Mesendoderm (in vitro differentiated cells): ENCODE measurements at regions not wholly inside any gene's neighbourhood (a gene's known extent, or its start where the extent isn't known, plus 50 kb on each side); places are given as distances from the start of the nearest gene placed in this dataset.

Experiments
- DNase-seq: peaks from one replicate; pipeline ENCODE4 v3.0.0; 2013
- H2AK5ac ChIP-seq: 2 replicates; pipeline ENCODE4 v1.6.1; 2013; ENCODE audit warnings: low read length, inconsistent platforms
- H2BK120ac ChIP-seq: 2 replicates; pipeline ENCODE4 v1.6.1; 2013; ENCODE audit warnings: low read depth, mild to moderate bottlenecking, low read length, moderate library complexity, mixed read lengths
- H2BK15ac ChIP-seq: replicated peaks from 2 replicates; pipeline ENCODE4 v1.6.1; 2013; ENCODE audit warnings: low read depth, mild to moderate bottlenecking, moderate library complexity
- H2BK5ac ChIP-seq: 2 replicates; pipeline ENCODE4 v1.6.1; 2013; ENCODE audit warnings: low read length, inconsistent platforms
- H3K18ac ChIP-seq: 2 replicates; pipeline ENCODE4 v1.6.1; 2013; ENCODE audit warnings: mild to moderate bottlenecking, low read length, mixed read lengths
- H3K23ac ChIP-seq: one replicate; pipeline ENCODE4 v1.6.1; 2013; ENCODE audit warnings: low read length
- H3K27ac ChIP-seq: 2 replicates; pipeline ENCODE4 v1.5.1; 2013; ENCODE audit warnings: low read depth, mild to moderate bottlenecking, inconsistent platforms, low read length, moderate library complexity
- H3K27me3 ChIP-seq: 2 replicates; pipeline ENCODE4 v1.6.1; 2013; ENCODE audit warnings: low read length, control low read depth, mild to moderate bottlenecking, inconsistent platforms; ENCODE audit not compliant: insufficient read depth, poor library complexity
- H3K36me3 ChIP-seq: 2 replicates; pipeline ENCODE4 v1.6.1; 2013; ENCODE audit warnings: low read length, inconsistent platforms; ENCODE audit not compliant: control insufficient read depth, insufficient read depth
- H3K4ac ChIP-seq: one replicate; pipeline ENCODE4 v1.6.1; 2013; ENCODE audit warnings: low read depth, mild to moderate bottlenecking, low read length, moderate library complexity
- H3K4me1 ChIP-seq: 2 replicates; pipeline ENCODE4 v1.6.1; 2013; ENCODE audit warnings: low read depth, low read length, inconsistent platforms; ENCODE audit not compliant: control insufficient read depth
- H3K4me2 ChIP-seq: 2 replicates; pipeline ENCODE4 v1.6.1; 2013; ENCODE audit warnings: low read length
- H3K4me3 ChIP-seq: 2 replicates; pipeline ENCODE4 v1.5.1; 2013; ENCODE audit warnings: mild to moderate bottlenecking, low read length
- H3K56ac ChIP-seq: one replicate; pipeline ENCODE4 v1.6.1; 2013; ENCODE audit warnings: low read length
- H3K79me1 ChIP-seq: 2 replicates; pipeline ENCODE4 v1.6.1; 2013; ENCODE audit warnings: low read length, inconsistent platforms
- H3K79me2 ChIP-seq: 2 replicates; pipeline ENCODE4 v1.6.1; 2013; ENCODE audit warnings: mild to moderate bottlenecking, low read length; ENCODE audit not compliant: control insufficient read depth, insufficient read depth
- H3K9ac ChIP-seq: 2 replicates; pipeline ENCODE4 v1.6.1; 2013; ENCODE audit warnings: low read length, inconsistent platforms
- H4K5ac ChIP-seq: one replicate; pipeline ENCODE4 v1.6.1; 2013; ENCODE audit warnings: low read length
- H4K8ac ChIP-seq: one replicate; pipeline ENCODE4 v1.6.1; 2013; ENCODE audit warnings: low read depth, mild to moderate bottlenecking, control low read depth, low read length, moderate library complexity
- WGBS: extraction: QIAGEN DNeasy Blood & Tissue Kit; methylation state at CpG from one replicate; pipeline ENCODE4 v1.1.7; 2013; ENCODE audit warnings: low lambda C conversion rate, missing lambda C conversion rate; ENCODE audit not compliant: insufficient coverage; ENCODE audit errors: extremely low coverage; 5-methylcytosine and 5-hydroxymethylcytosine counted together

- no peak overlapping the region for H3K23ac ChIP-seq
- H2BK120ac ChIP-seq, result no peak overlapping the region
- H2BK5ac ChIP-seq, result no peak overlapping the region
- no peaks in the 10 kb centered on the region for H3K79me1 ChIP-seq
- no peak overlapping the region for H3K4ac ChIP-seq
- no peak overlapping the region for H3K4me3 ChIP-seq
- no peaks in the 10 kb centered on the region for H3K79me2 ChIP-seq
- no peak overlapping the region for H4K5ac ChIP-seq
- no peaks in the 10 kb centered on the region for H3K27me3 ChIP-seq
- no peak overlapping the region for H3K9ac ChIP-seq
- no peak overlapping the region for H2BK15ac ChIP-seq
- H3K18ac ChIP-seq, result no peak overlapping the region
- no peak overlapping the region for H2AK5ac ChIP-seq
- no peak overlapping the region for H3K4me2 ChIP-seq
- H3K56ac ChIP-seq, result no peak overlapping the region
- H4K8ac ChIP-seq, result no peak overlapping the region
- no peaks in the 10 kb centered on the region for H3K36me3 ChIP-seq
- no peak for DNase-seq
- no peak overlapping the region for H3K27ac ChIP-seq
- H3K4me1 ChIP-seq, result no peaks in the 10 kb centered on the region
These were observed 541.0 kb upstream of the PCDH9 start for GRCh38 chr13:67771106-67771505.

DNA sequence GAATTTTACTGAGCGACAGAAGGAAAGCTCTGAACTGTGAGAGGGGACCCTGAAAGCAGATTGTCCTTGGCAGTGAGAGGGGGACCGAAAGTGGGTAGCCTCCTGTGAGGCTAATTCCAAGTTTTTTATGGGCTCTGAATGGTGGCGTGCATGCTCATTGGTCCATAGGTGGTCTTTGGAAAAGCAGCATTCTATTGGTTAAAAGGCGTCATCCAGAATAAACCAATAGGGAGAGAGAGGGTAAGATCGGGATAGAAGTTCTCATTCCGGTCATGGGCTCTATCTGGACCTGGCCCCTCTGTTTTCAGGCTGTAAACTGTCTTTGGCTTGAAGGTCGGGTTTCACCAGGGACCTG, 539.8 kb upstream of the PCDH9 start:
- DNase-seq, result no peak
- H3K27ac ChIP-seq, result no peak overlapping the region
- no peak overlapping the region for H3K23ac ChIP-seq
- no peaks in the 10 kb centered on the region for H3K79me1 ChIP-seq
- WGBS, result no CpG with 5 or more reads among the region's 7 CpGs
- no peaks in the 10 kb centered on the region for H3K36me3 ChIP-seq
- H3K79me2 ChIP-seq, result no peaks in the 10 kb centered on the region
- H2BK5ac ChIP-seq, result no peak overlapping the region
- no peak overlapping the region for H2BK15ac ChIP-seq
- no peak overlapping the region for H4K8ac ChIP-seq
- H3K18ac ChIP-seq, result no peak overlapping the region
- no peak overlapping the region for H3K4me3 ChIP-seq
- H3K56ac ChIP-seq, result no peak overlapping the region
- H3K4ac ChIP-seq, result no peak overlapping the region
- H3K27me3 ChIP-seq, result no peaks in the 10 kb centered on the region
- no peak overlapping the region for H3K9ac ChIP-seq
- H2AK5ac ChIP-seq, result no peak overlapping the region
- no peak overlapping the region for H4K5ac ChIP-seq
- H3K4me2 ChIP-seq, result no peak overlapping the region
- no peaks in the 10 kb centered on the region for H3K4me1 ChIP-seq
- H2BK120ac ChIP-seq, result no peak overlapping the region

DNA sequence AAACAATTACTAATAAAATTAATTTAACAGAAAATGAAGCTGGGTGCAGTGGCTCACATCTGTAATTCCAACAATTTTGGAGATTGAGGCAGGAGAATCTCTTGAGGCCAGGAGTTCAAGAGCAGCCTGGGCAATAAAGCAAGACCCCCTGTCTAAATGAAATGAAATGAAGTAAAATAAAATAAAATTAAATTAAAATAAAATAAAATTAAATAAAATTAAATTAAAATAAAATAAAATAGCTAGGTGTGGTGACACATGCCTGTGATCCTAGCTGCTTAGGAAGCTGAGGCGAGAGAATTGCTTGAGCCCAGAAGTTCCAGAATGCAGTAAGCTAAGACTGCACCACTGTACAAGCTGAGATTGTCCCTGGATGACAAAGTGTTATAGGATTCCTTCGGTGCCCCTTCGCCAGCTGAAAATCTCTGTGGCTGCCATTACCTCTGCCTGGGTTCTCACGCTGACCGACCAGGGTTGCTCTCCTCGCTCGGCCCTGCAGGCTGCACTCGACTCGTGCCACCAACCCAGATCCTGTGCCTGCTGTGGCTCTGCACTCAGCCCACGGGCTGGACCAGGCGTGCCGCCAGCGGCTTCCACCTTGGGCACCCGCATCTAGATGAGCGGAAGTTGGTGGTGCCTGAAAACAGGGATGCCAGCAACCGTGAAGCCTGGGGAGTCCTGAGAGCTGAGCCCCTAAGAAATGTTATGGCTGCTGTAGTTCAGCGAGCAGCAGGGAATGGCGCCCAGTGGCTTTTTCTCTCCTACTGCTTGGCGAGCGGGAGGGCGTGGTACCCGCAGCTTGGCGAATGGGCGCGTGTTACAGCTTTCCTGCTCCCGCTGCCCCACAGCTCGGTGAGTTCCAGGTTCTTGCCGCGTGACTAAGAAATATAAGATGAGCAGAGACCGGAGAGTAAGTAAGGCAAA, 539.2 kb upstream of the PCDH9 start:
- Histone ChIP-seq H4K8ac (no peak overlapping the region), H3K27ac (no peak overlapping the region), H4K5ac (no peak overlapping the region), H3K23ac (no peak overlapping the region), H2BK5ac (no peak overlapping the region), H2BK15ac (no peak overlapping the region), H3K9ac (no peak overlapping the region), H3K27me3 (no peaks in the 10 kb centered on the region), H2AK5ac (no peak overlapping the region), H2BK120ac (no peak overlapping the region), H3K4ac (no peak overlapping the region), H3K4me3 (no peak overlapping the region), H3K36me3 (no peaks in the 10 kb centered on the region), H3K4me1 (no peaks in the 10 kb centered on the region), H3K4me2 (no peak overlapping the region), H3K79me1 (no peaks in the 10 kb centered on the region), H3K18ac (no peak overlapping the region), H3K56ac (no peak overlapping the region), H3K79me2 (no peaks in the 10 kb centered on the region)
- no CpG with 5 or more reads among the region's 30 CpGs for WGBS
- no peak for DNase-seq

GRCh38 chr13:67763984-67764383, 533.8 kb upstream of the PCDH9 start:
- DNase-seq, result no peak
- H3K9ac ChIP-seq, result no peak overlapping the region
- peaks cover 3% of the 10 kb centered on the region for H3K4me1 ChIP-seq
- H3K79me1 ChIP-seq, result no peaks in the 10 kb centered on the region
- no peaks in the 10 kb centered on the region for H3K36me3 ChIP-seq
- H4K8ac ChIP-seq, result no peak overlapping the region
- H2BK120ac ChIP-seq, result no peak overlapping the region
- no peak overlapping the region for H3K18ac ChIP-seq
- no peaks in the 10 kb centered on the region for H3K27me3 ChIP-seq
- no peak overlapping the region for H3K4me3 ChIP-seq
- H3K23ac ChIP-seq, result no peak overlapping the region
- H2BK15ac ChIP-seq, result no peak overlapping the region
- no peak overlapping the region for H2BK5ac ChIP-seq
- no peak overlapping the region for H4K5ac ChIP-seq
- no peak overlapping the region for H3K56ac ChIP-seq
- no peaks in the 10 kb centered on the region for H3K79me2 ChIP-seq
- no peak overlapping the region for H3K27ac ChIP-seq
- H2AK5ac ChIP-seq, result no peak overlapping the region
- no peak overlapping the region for H3K4ac ChIP-seq
- no peak overlapping the region for H3K4me2 ChIP-seq
- no CpG with 5 or more reads among the region's 3 CpGs for WGBS

DNA sequence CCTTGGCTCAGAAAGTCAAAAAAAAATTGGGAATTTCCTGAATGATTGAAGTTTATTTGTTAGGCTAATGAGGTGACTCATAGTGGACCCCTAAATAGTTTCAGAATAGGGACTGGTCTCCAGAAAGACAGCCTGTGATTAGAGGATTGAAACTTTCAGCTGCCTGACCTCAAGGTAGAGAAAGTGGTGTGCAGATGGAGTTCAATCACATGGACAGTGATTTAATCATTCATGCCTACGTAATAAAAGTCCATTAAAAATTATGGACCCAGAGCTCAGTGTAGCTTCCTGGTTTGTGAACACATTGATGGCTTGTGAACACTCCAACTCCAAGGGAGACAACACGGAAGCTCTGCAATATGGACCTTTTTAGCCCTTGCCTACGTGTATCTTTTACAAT, 533.2 kb upstream of the PCDH9 start:
- Histone ChIP-seq H3K4me3 (no peak overlapping the region), H3K4me2 (no peak overlapping the region), H3K9ac (no peak overlapping the region), H3K27me3 (no peaks in the 10 kb centered on the region), H3K27ac (no peak overlapping the region), H2BK15ac (no peak overlapping the region), H3K79me2 (no peaks in the 10 kb centered on the region), H2BK120ac (no peak overlapping the region), H3K4me1 (peaks cover 3% of the 10 kb centered on the region), H3K79me1 (no peaks in the 10 kb centered on the region), H4K5ac (no peak overlapping the region), H3K36me3 (no peaks in the 10 kb centered on the region), H4K8ac (no peak overlapping the region), H2BK5ac (no peak overlapping the region), H3K56ac (no peak overlapping the region), H3K4ac (no peak overlapping the region), H3K23ac (no peak overlapping the region), H2AK5ac (no peak overlapping the region), H3K18ac (no peak overlapping the region)
- DNase-seq, result no peak
- WGBS, result no CpG with 5 or more reads among the region's 3 CpGs

GRCh38 chr13:67758975-67759374, 528.8 kb upstream of the PCDH9 start:
- Histone ChIP-seq H3K27ac (no peak overlapping the region), H4K5ac (no peak overlapping the region), H3K4me2 (no peak overlapping the region), H3K4me1 (peaks cover 9% of the 10 kb centered on the region), H3K36me3 (no peaks in the 10 kb centered on the region), H2BK15ac (no peak overlapping the region), H2BK120ac (no peak overlapping the region), H2AK5ac (no peak overlapping the region), H3K9ac (no peak overlapping the region), H3K79me1 (no peaks in the 10 kb centered on the region), H4K8ac (no peak overlapping the region), H3K18ac (no peak overlapping the region), H3K79me2 (no peaks in the 10 kb centered on the region), H3K56ac (no peak overlapping the region), H3K4ac (no peak overlapping the region), H3K27me3 (no peaks in the 10 kb centered on the region), H2BK5ac (no peak overlapping the region), H3K4me3 (no peak overlapping the region), H3K23ac (no peak overlapping the region)
- WGBS, result no CpG with 5 or more reads among the region's 5 CpGs
- DNase-seq, result no peak
